Trophoblast cell (in vitro differentiated cells and primary cell): ENCODE measurements at regions not wholly inside any gene's neighbourhood (a gene's known extent, or its start where the extent isn't known, plus 50 kb on each side); places are given as distances from the start of the nearest gene placed in this dataset.

Source experiments
- DNase-seq, 2 donors: peaks; one replicate each; pipeline ENCODE4 v3.0.0-alpha.2; 2016
- H2AFZ ChIP-seq: 2 replicates; pipeline ENCODE4 v1.6.1; 2013; ENCODE audit warnings: low read length, moderate library complexity, mild to moderate bottlenecking; ENCODE audit not compliant: insufficient read depth, poor library complexity
- H2AK5ac ChIP-seq: 2 replicates; pipeline ENCODE4 v1.6.1; 2013; ENCODE audit warnings: mild to moderate bottlenecking, low read length
- H2BK120ac ChIP-seq: 2 replicates; pipeline ENCODE4 v1.6.1; 2013; ENCODE audit warnings: low read length, mild to moderate bottlenecking, moderate library complexity; ENCODE audit not compliant: insufficient read depth, poor library complexity
- H2BK12ac ChIP-seq: 2 replicates; pipeline ENCODE4 v1.6.1; 2013; ENCODE audit warnings: mild to moderate bottlenecking, low read length, moderate library complexity
- H2BK5ac ChIP-seq: 2 replicates; pipeline ENCODE4 v1.6.1; 2013; ENCODE audit warnings: low read length, low read depth, moderate library complexity, mild to moderate bottlenecking; ENCODE audit not compliant: poor library complexity
- H3K14ac ChIP-seq: 2 replicates; pipeline ENCODE4 v1.6.1; 2013; ENCODE audit warnings: mild to moderate bottlenecking, low read length
- H3K18ac ChIP-seq: 2 replicates; pipeline ENCODE4 v1.6.1; 2013; ENCODE audit warnings: mild to moderate bottlenecking, low read length
- H3K23ac ChIP-seq: 2 replicates; pipeline ENCODE4 v1.6.1; 2013; ENCODE audit warnings: low read length
- H3K27ac ChIP-seq: 2 replicates; pipeline ENCODE4 v1.5.1; 2013; ENCODE audit warnings: low read depth, mild to moderate bottlenecking, inconsistent platforms, low read length, moderate library complexity
- H3K27me3 ChIP-seq: 2 replicates; pipeline ENCODE4 v1.6.1; 2013; ENCODE audit warnings: inconsistent platforms, mild to moderate bottlenecking, low read length, moderate library complexity; ENCODE audit not compliant: insufficient read depth
- H3K36me3 ChIP-seq, 2 experiments: 1 replicate in 1 of 2; 2 replicates in 1 of 2; pipeline ENCODE4 v1.6.1; 2013; ENCODE audit warnings: low read length in 2 of 2, mild to moderate bottlenecking in 2 of 2, moderate library complexity in 1 of 2; ENCODE audit not compliant: insufficient read depth in 2 of 2, control insufficient read depth in 1 of 2
- H3K4ac ChIP-seq: 2 replicates; pipeline ENCODE4 v1.6.1; 2013; ENCODE audit warnings: low read depth, mild to moderate bottlenecking, low read length, moderate library complexity
- H3K4me1 ChIP-seq, 2 experiments: 1 replicate in 1 of 2; 2 replicates in 1 of 2; pipeline ENCODE4 v1.6.1; 2013; ENCODE audit warnings: low read length in 2 of 2, mild to moderate bottlenecking in 2 of 2, moderate library complexity in 1 of 2; ENCODE audit not compliant: insufficient read depth in 2 of 2, control insufficient read depth in 1 of 2
- H3K4me2 ChIP-seq: 2 replicates; pipeline ENCODE4 v1.6.1; 2013; ENCODE audit warnings: inconsistent platforms, mild to moderate bottlenecking, low read length, moderate library complexity
- H3K4me3 ChIP-seq: 2 replicates; pipeline ENCODE4 v1.5.1; 2013; ENCODE audit warnings: mild to moderate bottlenecking, low read depth, low read length, inconsistent platforms
- H3K79me1 ChIP-seq: one replicate; pipeline ENCODE4 v1.6.1; 2013; ENCODE audit warnings: low read length
- H3K79me2 ChIP-seq: 2 replicates; pipeline ENCODE4 v1.6.1; 2013; ENCODE audit warnings: low read length, mild to moderate bottlenecking; ENCODE audit not compliant: control insufficient read depth, insufficient read depth, poor library complexity
- H3K9ac ChIP-seq: 2 replicates; pipeline ENCODE4 v1.6.1; 2013; ENCODE audit warnings: mild to moderate bottlenecking, low read length
- H3K9me3 ChIP-seq: 2 replicates; pipeline ENCODE4 v1.6.1; 2013; ENCODE audit warnings: low read depth, mild to moderate bottlenecking, control low read depth, inconsistent platforms, low read length; ENCODE audit not compliant: insufficient read depth
- H4K12ac ChIP-seq: 2 replicates; pipeline ENCODE4 v1.6.1; 2013; ENCODE audit warnings: low read depth, mild to moderate bottlenecking, low read length, moderate library complexity
- H4K8ac ChIP-seq: 2 replicates; pipeline ENCODE4 v1.6.1; 2013; ENCODE audit warnings: low read depth, mild to moderate bottlenecking, low read length, moderate library complexity
- H4K91ac ChIP-seq: one replicate; pipeline ENCODE4 v1.6.1; 2013; ENCODE audit warnings: low read depth, mild to moderate bottlenecking, low read length, moderate library complexity
- WGBS: extraction: QIAGEN DNeasy Blood & Tissue Kit; methylation state at CpG from one replicate; pipeline ENCODE4 v1.1.7; 2013; ENCODE audit warnings: missing lambda C conversion rate; ENCODE audit not compliant: insufficient read length, insufficient coverage; ENCODE audit errors: extremely low coverage; 5-methylcytosine and 5-hydroxymethylcytosine counted together

GRCh38 chr10:107971411-107971810 is 806.9 kb upstream of the SORCS1 start:
- H3K79me2 ChIP-seq: no peaks in the 10 kb centered on the region
- H3K27ac ChIP-seq: no peak overlapping the region

GRCh38 chr10:107970512-107970911 is 806.0 kb upstream of the SORCS1 start:
- no peaks in the 10 kb centered on the region for H3K79me1 ChIP-seq
- no peak for DNase-seq
- no peaks in the 10 kb centered on the region for H3K36me3 ChIP-seq
- no peak overlapping the region for H4K12ac ChIP-seq
- no peaks in the 10 kb centered on the region for H3K79me2 ChIP-seq
- no peak overlapping the region for H2BK12ac ChIP-seq
- H3K9ac ChIP-seq: no peak overlapping the region
- H3K9me3 ChIP-seq: no peaks in the 10 kb centered on the region
- no peak overlapping the region for H3K27ac ChIP-seq
- H3K23ac ChIP-seq: no peak overlapping the region
- H3K18ac ChIP-seq: no peak overlapping the region
- H2AK5ac ChIP-seq: no peak overlapping the region
- no peak overlapping the region for H3K14ac ChIP-seq
- H2BK5ac ChIP-seq: no peak overlapping the region
- H3K4me2 ChIP-seq: no peak overlapping the region
- H2AFZ ChIP-seq: no peak overlapping the region
- H3K27me3 ChIP-seq: no peaks in the 10 kb centered on the region
- H3K4me1 ChIP-seq: no peaks in the 10 kb centered on the region
- no peak overlapping the region for H4K91ac ChIP-seq
- H2BK120ac ChIP-seq: no peak overlapping the region
- H3K4ac ChIP-seq: no peak overlapping the region
- H3K4me3 ChIP-seq: no peak overlapping the region
- no CpG with 5 or more reads among the region's 3 CpGs for WGBS
- H4K8ac ChIP-seq: no peak overlapping the region

More at GRCh38 chr10:107971411-107971810, 806.9 kb upstream of the SORCS1 start:
- H2BK120ac ChIP-seq: no peak overlapping the region
- H3K79me1 ChIP-seq: no peaks in the 10 kb centered on the region
- no peak overlapping the region for H4K12ac ChIP-seq
- H3K27me3 ChIP-seq: no peaks in the 10 kb centered on the region
- no peak overlapping the region for H3K14ac ChIP-seq
- no peak overlapping the region for H2BK12ac ChIP-seq
- DNase-seq: no peak
- H3K23ac ChIP-seq: no peak overlapping the region
- no peak overlapping the region for H3K9ac ChIP-seq
- no peak overlapping the region for H4K8ac ChIP-seq
- H2AK5ac ChIP-seq: no peak overlapping the region
- H4K91ac ChIP-seq: no peak overlapping the region
- H3K4me1 ChIP-seq: no peaks in the 10 kb centered on the region
- H3K4me2 ChIP-seq: no peak overlapping the region
- WGBS: no CpG with 5 or more reads among the region's 1 CpG
- no peaks in the 10 kb centered on the region for H3K9me3 ChIP-seq
- H2AFZ ChIP-seq: no peak overlapping the region
- no peak overlapping the region for H3K18ac ChIP-seq
- H2BK5ac ChIP-seq: no peak overlapping the region
- H3K36me3 ChIP-seq: no peaks in the 10 kb centered on the region
- H3K4me3 ChIP-seq: no peak overlapping the region
- H3K4ac ChIP-seq: no peak overlapping the region

GRCh38 chr10:107969936-107970335 is 805.4 kb upstream of the SORCS1 start:
- no peak overlapping the region for H3K9ac ChIP-seq
- no peak overlapping the region for H2AK5ac ChIP-seq
- no peak overlapping the region for H2BK120ac ChIP-seq
- H3K4me2 ChIP-seq: no peak overlapping the region
- H2BK12ac ChIP-seq: no peak overlapping the region
- no peaks in the 10 kb centered on the region for H3K27me3 ChIP-seq
- no peak overlapping the region for H2BK5ac ChIP-seq
- no peak for DNase-seq
- H4K8ac ChIP-seq: no peak overlapping the region
- no peak overlapping the region for H3K14ac ChIP-seq
- H2AFZ ChIP-seq: no peak overlapping the region
- no peaks in the 10 kb centered on the region for H3K36me3 ChIP-seq
- no peaks in the 10 kb centered on the region for H3K79me2 ChIP-seq
- H3K4me1 ChIP-seq: no peaks in the 10 kb centered on the region
- no peak overlapping the region for H4K91ac ChIP-seq
- no CpG with 5 or more reads among the region's 3 CpGs for WGBS
- no peaks in the 10 kb centered on the region for H3K79me1 ChIP-seq
- H3K4me3 ChIP-seq: no peak overlapping the region
- H3K9me3 ChIP-seq: no peaks in the 10 kb centered on the region
- no peak overlapping the region for H3K23ac ChIP-seq
- H4K12ac ChIP-seq: no peak overlapping the region
- H3K27ac ChIP-seq: no peak overlapping the region
- no peak overlapping the region for H3K4ac ChIP-seq
- no peak overlapping the region for H3K18ac ChIP-seq

- no peak overlapping the region for H4K8ac ChIP-seq
- H3K9me3 ChIP-seq: no peaks in the 10 kb centered on the region
- H4K91ac ChIP-seq: no peak overlapping the region
- no peak overlapping the region for H3K18ac ChIP-seq
- no peaks in the 10 kb centered on the region for H3K36me3 ChIP-seq
- no peaks in the 10 kb centered on the region for H3K79me1 ChIP-seq
- no peak overlapping the region for H3K14ac ChIP-seq
- H2BK120ac ChIP-seq: no peak overlapping the region
- no peak overlapping the region for H2BK12ac ChIP-seq
- H2BK5ac ChIP-seq: no peak overlapping the region
- no peak overlapping the region for H3K27ac ChIP-seq
- no peak overlapping the region for H3K9ac ChIP-seq
- no peak overlapping the region for H3K4me2 ChIP-seq
- DNase-seq: no peak
- H3K4me1 ChIP-seq: no peaks in the 10 kb centered on the region
- no peak overlapping the region for H2AK5ac ChIP-seq
- H4K12ac ChIP-seq: no peak overlapping the region
- H3K4me3 ChIP-seq: no peak overlapping the region
- no peak overlapping the region for H3K4ac ChIP-seq
- no peaks in the 10 kb centered on the region for H3K27me3 ChIP-seq
- H3K23ac ChIP-seq: no peak overlapping the region
- H3K79me2 ChIP-seq: no peaks in the 10 kb centered on the region
- H2AFZ ChIP-seq: no peak overlapping the region
These were observed 802.3 kb upstream of the SORCS1 start for GRCh38 chr10:107966826-107967225.
